ENCODE measurements at regions not wholly inside any gene's neighbourhood (a gene's known extent, or its start where the extent isn't known, plus 50 kb on each side); places are given as distances from the start of the nearest gene placed in this dataset.

DNA sequence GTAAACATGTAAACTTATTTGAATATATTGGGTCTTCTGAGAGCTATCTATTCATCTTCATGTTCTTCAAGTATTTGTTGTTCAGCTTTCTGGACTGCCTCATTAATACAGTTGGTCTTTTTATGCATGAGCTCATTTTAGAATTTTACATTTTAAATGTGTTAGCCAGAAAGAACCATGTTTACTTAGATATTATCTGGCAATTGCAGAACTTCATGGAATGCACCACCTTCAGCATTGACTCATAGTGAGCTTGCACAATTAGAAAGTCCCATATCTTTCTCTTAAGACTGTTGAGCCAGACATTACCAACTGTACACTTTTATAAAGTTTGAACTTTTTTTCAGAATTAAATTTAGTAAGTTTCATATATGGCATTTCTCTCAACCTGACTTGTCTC is 536.7 kb downstream of the RIT2 start:
- no peak overlapping the region for H4K91ac ChIP-seq (ENCODE audit: insufficient read length, low read depth, low read length)
- H2AK5ac ChIP-seq (ENCODE audit: insufficient read length, low read length): no peak overlapping the region
- H3K79me1 ChIP-seq (ENCODE audit: insufficient read depth, low read depth, low read length, poor library complexity, severe bottlenecking): no peaks in the 10 kb centered on the region
- H3K56ac ChIP-seq (ENCODE audit: insufficient read length, low read depth, low read length): no peak overlapping the region
- Mint-ChIP-seq H3K27me3 (ENCODE audit: low read depth) (no peaks in the 10 kb centered on the region), H3K36me3 (ENCODE audit: insufficient read depth in 1 of 3, low read depth in 3 of 3) (no peaks in the 10 kb centered on the region), H3K4me3 (no peak overlapping the region), H3K4me1 (peaks cover 19 to 35% of the 10 kb centered on the region in 2 experiments), H3K27ac (no peak overlapping the region), H3K9me3 (no peaks in the 10 kb centered on the region)
- no peak for TF ChIP-seq CTCF (conservative IDR thresholded peaks at IDR 0.05)
- H3K23me2 ChIP-seq (ENCODE audit: insufficient read length, low read depth, low read length, poor library complexity, severe bottlenecking): no peaks in the 10 kb centered on the region
- H4K20me1 ChIP-seq (ENCODE audit: control insufficient read depth, insufficient read depth, insufficient read length): no peaks in the 10 kb centered on the region
- H3K4ac ChIP-seq (ENCODE audit: low read depth, low read length): no peak overlapping the region
- no peak overlapping the region for H2BK5ac ChIP-seq (ENCODE audit: insufficient read length, low read length)
- H2AFZ ChIP-seq (ENCODE audit: low read length): no peak overlapping the region
- no peak overlapping the region for H4K8ac ChIP-seq (replicated peaks; ENCODE audit: insufficient read length, low read depth, low read length)
- no peak overlapping the region for H3K18ac ChIP-seq (ENCODE audit: insufficient read length, low read depth, low read length)
- H4K5ac ChIP-seq (ENCODE audit: insufficient read length, low read depth, low read length): no peak overlapping the region
- H3K27ac ChIP-seq (ENCODE audit: insufficient read length, low read depth, low read length): no peak overlapping the region
- H3T11ph ChIP-seq (ENCODE audit: low read length): no peak overlapping the region
- no peaks in the 10 kb centered on the region for H3K9me3 ChIP-seq (ENCODE audit: control insufficient read depth, low read depth, low read length)
- no peak overlapping the region for H3K4me2 ChIP-seq (ENCODE audit: insufficient read depth, insufficient read length, low read length)
- H3K27me3 ChIP-seq (ENCODE audit: insufficient read depth, low read length): no peaks in the 10 kb centered on the region
- H3K23ac ChIP-seq (ENCODE audit: insufficient read length, low read depth, low read length): no peak overlapping the region
- H3K79me2 ChIP-seq (ENCODE audit: insufficient read depth, low read length): no peaks in the 10 kb centered on the region
- H3K14ac ChIP-seq (ENCODE audit: insufficient read depth, low read length): no peak overlapping the region
- H2BK15ac ChIP-seq (ENCODE audit: low read depth, low read length): no peak overlapping the region
- H2BK12ac ChIP-seq (ENCODE audit: insufficient read length, low read depth, low read length): no peak overlapping the region
- no peaks in the 10 kb centered on the region; the same call in 1 of the 2 replicates for H3K4me1 ChIP-seq (ENCODE audit: insufficient read depth, low read length)
- DNase-seq: no peak
- H2BK120ac ChIP-seq (ENCODE audit: low read depth, low read length, poor library complexity, severe bottlenecking): no peak overlapping the region
- no peak overlapping the region for H3K9ac ChIP-seq (ENCODE audit: extremely low read depth, insufficient read length, low read length)
- H2BK20ac ChIP-seq (ENCODE audit: low read depth, low read length, poor library complexity, severe bottlenecking): no peak overlapping the region
